CD14-positive monocyte (primary cell): ENCODE measurements at regions not wholly inside any gene's neighbourhood (a gene's known extent, or its start where the extent isn't known, plus 50 kb on each side); places are given as distances from the start of the nearest gene placed in this dataset.

Source experiments
- DNase-seq, 3 donors: peaks; one replicate each; pipeline ENCODE4 v3.0.0-alpha.2; 2011 to 2022
- H2AFZ ChIP-seq: 2 replicates; pipeline ENCODE4 v1.6.0; 2012; ENCODE audit warnings: mild to moderate bottlenecking, low read depth, low read length, inconsistent platforms; ENCODE audit not compliant: insufficient read depth, poor library complexity, severe bottlenecking
- H3K27ac ChIP-seq, 2 donors: 1 replicate in 1 of 2; 2 replicates in 1 of 2; pipeline ENCODE4 v1.5.1; 2012 to 2013; ENCODE audit warnings: low read length in 2 of 2, control low read depth in 1 of 2, inconsistent platforms in 1 of 2, low read depth in 1 of 2, mild to moderate bottlenecking in 1 of 2
- H3K27me3 ChIP-seq, 2 donors: one replicate each; pipeline versions ENCODE4 v1.6.0 to v1.6.1; 2011 to 2013; ENCODE audit warnings: low read length in 2 of 2; ENCODE audit not compliant: control insufficient read depth in 2 of 2, insufficient read depth in 2 of 2
- H3K36me3 ChIP-seq, 2 donors: replicated peaks in 1 of 2; 1 replicate in 1 of 2; 2 replicates in 1 of 2; pipeline versions ENCODE4 v1.5.1 to v1.6.1; 2012 to 2013; ENCODE audit warnings: low read length in 2 of 2, control low read depth in 1 of 2, inconsistent platforms in 1 of 2, mild to moderate bottlenecking in 1 of 2; ENCODE audit not compliant: insufficient read depth in 2 of 2, control insufficient read depth in 1 of 2
- H3K4me1 ChIP-seq, 2 donors: 1 replicate in 1 of 2; 2 replicates in 1 of 2; pipeline versions ENCODE4 v1.5.1 to v1.6.1; 2012 to 2013; ENCODE audit warnings: low read length in 2 of 2, control low read depth in 1 of 2, inconsistent platforms in 1 of 2, mild to moderate bottlenecking in 1 of 2, moderate library complexity in 1 of 2; ENCODE audit not compliant: insufficient read depth in 2 of 2, control insufficient read depth in 1 of 2
- H3K4me2 ChIP-seq: replicated peaks from 2 replicates; pipeline ENCODE3; 2012; ENCODE audit warnings: low read length, moderate library complexity, mild to moderate bottlenecking; ENCODE audit not compliant: poor library complexity, severe bottlenecking; ENCODE audit errors: extremely low read depth
- H3K4me3 ChIP-seq, 3 experiments: fragments of 200-600 bp in 1 of 3; sonication (generic) in 1 of 3; replicated peaks in 1 of 3; 1 replicate in 2 of 3; 2 replicates in 1 of 3; pipeline ENCODE4 v1.5.1; 2011 to 2013; ENCODE audit warnings: low read length in 3 of 3, mild to moderate bottlenecking in 3 of 3, control low read depth in 2 of 3, low read depth in 2 of 3, inconsistent platforms in 1 of 3, moderate library complexity in 1 of 3
- H3K79me2 ChIP-seq: 2 replicates; pipeline ENCODE4 v1.6.0; 2012; ENCODE audit warnings: mild to moderate bottlenecking, control low read depth, inconsistent platforms, low read length, moderate library complexity; ENCODE audit not compliant: insufficient read depth
- H3K9ac ChIP-seq: 2 replicates; pipeline ENCODE4 v1.6.0; 2017; ENCODE audit warnings: low read length, mild to moderate bottlenecking; ENCODE audit not compliant: insufficient read depth, poor library complexity, severe bottlenecking
- H3K9me3 ChIP-seq, 2 donors: replicated peaks in 1 of 2; 1 replicate in 1 of 2; 2 replicates in 1 of 2; pipeline versions ENCODE4 v1.5.1 to v1.6.1; 2012 to 2013; ENCODE audit warnings: low read length in 2 of 2, control low read depth in 1 of 2; ENCODE audit not compliant: control insufficient read depth in 1 of 2, insufficient read depth in 1 of 2
- H4K20me1 ChIP-seq: 2 replicates; pipeline ENCODE4 v1.6.0; 2012; ENCODE audit warnings: mild to moderate bottlenecking, low read length, control low read depth, moderate library complexity; ENCODE audit not compliant: insufficient read depth
- H3K27ac Mint-ChIP-seq, 7 donors: one replicate each; pipeline ENCODE4 v1.8.0; 2020; ENCODE audit warnings: mild to moderate bottlenecking in 7 of 7, mixed read lengths in 7 of 7, moderate library complexity in 6 of 7, inconsistent platforms in 2 of 7
- H3K27me3 Mint-ChIP-seq, 3 donors: one replicate each; pipeline ENCODE4 v1.8.0; 2021 to 2022; ENCODE audit warnings: low read depth in 3 of 3, mild to moderate bottlenecking in 3 of 3, mixed read lengths in 3 of 3, moderate library complexity in 3 of 3, inconsistent platforms in 1 of 3
- H3K36me3 Mint-ChIP-seq, 2 donors: one replicate each; pipeline ENCODE4 v1.8.0; 2020; ENCODE audit warnings: mixed read lengths in 2 of 2, inconsistent platforms in 1 of 2, mild to moderate bottlenecking in 1 of 2
- H3K4me1 Mint-ChIP-seq: one replicate; pipeline ENCODE4 v1.8.0; 2020; ENCODE audit warnings: mild to moderate bottlenecking, mixed read lengths
- H3K4me3 Mint-ChIP-seq, 2 donors: one replicate each; pipeline ENCODE4 v1.8.0; 2020; ENCODE audit warnings: mild to moderate bottlenecking in 2 of 2, mixed read lengths in 2 of 2, moderate library complexity in 1 of 2
- H3K9me3 Mint-ChIP-seq, 7 donors: one replicate each; pipeline ENCODE4 v1.8.0; 2020 to 2022; ENCODE audit warnings: mixed read lengths in 7 of 7, mild to moderate bottlenecking in 6 of 7, moderate library complexity in 6 of 7, inconsistent platforms in 2 of 7
- CTCF ChIP-seq: fragments of 200-600 bp; IDR thresholded peaks from one replicate; pipeline ENCODE4 v1.8.0; 2022; ENCODE audit warnings: antibody characterized with exemption, mild to moderate bottlenecking
- WGBS: methylation state at CpG from one replicate; pipeline ENCODE4 v1.1.5; 2013; ENCODE audit warnings: missing lambda C conversion rate; ENCODE audit not compliant: insufficient coverage; 5-methylcytosine and 5-hydroxymethylcytosine counted together
- intact Hi-C, 2 donors: fragments of 100-400 bp; cut with micrococcal nuclease; formaldehyde crosslinking; loops; one replicate each; pipeline versions ENCODE4 v1.15.0 to v1.15.1; 2023

- H3K27me3 Mint-ChIP-seq = peaks cover 3 to 4% (median 3%) of the 10 kb centered on the region in 3 donors
- H3K9ac ChIP-seq = no peak overlapping the region
- H3K36me3 ChIP-seq = no peaks in the 10 kb centered on the region
- intact Hi-C loops = no loop called here
- H3K4me1 ChIP-seq = no peaks in the 10 kb centered on the region
- H2AFZ ChIP-seq = no peak overlapping the region
- no peak overlapping the region for H3K27ac Mint-ChIP-seq
- H3K4me3 Mint-ChIP-seq = no peak overlapping the region
- H3K4me3 ChIP-seq = no peak overlapping the region
- 100% methylated on average over 1 of the region's 6 CpGs for WGBS
- H3K9me3 Mint-ChIP-seq = peaks cover 0 to 5% (median 2%) of the 10 kb centered on the region in 7 donors
- no peaks in the 10 kb centered on the region for H3K9me3 ChIP-seq
- no peak for TF ChIP-seq CTCF
- H3K4me2 ChIP-seq = no peak overlapping the region
- H3K27ac ChIP-seq = no peak overlapping the region
- no peaks in the 10 kb centered on the region for H4K20me1 ChIP-seq
- no peak for DNase-seq
- no peaks in the 10 kb centered on the region for H3K4me1 Mint-ChIP-seq
- H3K36me3 Mint-ChIP-seq = no peaks in the 10 kb centered on the region
- no peaks in the 10 kb centered on the region for H3K79me2 ChIP-seq
- H3K27me3 ChIP-seq = no peaks in the 10 kb centered on the region
Observed at GRCh38 chr10:14391342-14391741, 60.6 kb upstream of the FRMD4A start.

- no peak for TF ChIP-seq CTCF
- Mint-ChIP-seq H3K4me3 (no peak overlapping the region), H3K27me3 (peaks cover 3 to 4% (median 3%) of the 10 kb centered on the region in 3 donors), H3K4me1 (peaks cover 2% of the 10 kb centered on the region), H3K27ac (no peak overlapping the region), H3K36me3 (no peaks in the 10 kb centered on the region), H3K9me3 (peaks cover 0 to 5% (median 1%) of the 10 kb centered on the region in 7 donors)
- Histone ChIP-seq H4K20me1 (no peaks in the 10 kb centered on the region), H3K4me2 (no peak overlapping the region), H3K4me1 (no peaks in the 10 kb centered on the region), H3K27me3 (no peaks in the 10 kb centered on the region), H2AFZ (no peak overlapping the region), H3K27ac (no peak overlapping the region), H3K4me3 (no peak overlapping the region), H3K79me2 (no peaks in the 10 kb centered on the region), H3K9me3 (no peaks in the 10 kb centered on the region), H3K9ac (no peak overlapping the region), H3K36me3 (no peaks in the 10 kb centered on the region)
- no CpG with 5 or more reads among the region's 2 CpGs for WGBS
- intact Hi-C loops = no loop called here
- no peak for DNase-seq
Observed at GRCh38 chr10:14389981-14390590, 59.4 kb upstream of the FRMD4A start.
